Right cardiac atrium (tissue), 5 donors: ENCODE measurements at regions not wholly inside any gene's neighbourhood (a gene's known extent, or its start where the extent isn't known, plus 50 kb on each side); places are given as distances from the start of the nearest gene placed in this dataset.

ENCODE experiments used
- ATAC-seq, 2 donors: fragments of 200-7000 bp; cut with Tn5 transposase; one replicate each; pipeline versions ENCODE4 v1.8.0 to v1.9.1; 2020; ENCODE audit warnings: moderate library complexity in 2 of 2, mild to moderate bottlenecking in 1 of 2
- DNase-seq, 3 donors: peaks; one replicate each; pipeline ENCODE4 v3.0.0-alpha.2; 2020
- H3K27ac ChIP-seq: one replicate; pipeline ENCODE4 v1.5.1; 2013; ENCODE audit warnings: mild to moderate bottlenecking, low read length, control low read depth, moderate library complexity
- H3K27me3 ChIP-seq: one replicate; pipeline ENCODE4 v1.6.1; 2013; ENCODE audit not compliant: control insufficient read depth, insufficient read depth
- H3K4me1 ChIP-seq: one replicate; pipeline ENCODE4 v1.6.1; 2013; ENCODE audit warnings: low read length; ENCODE audit not compliant: control insufficient read depth, insufficient read depth
- H3K4me3 ChIP-seq: one replicate; pipeline ENCODE4 v1.5.1; 2013; ENCODE audit warnings: low read length, control low read depth
- H3K9me3 ChIP-seq: one replicate; pipeline ENCODE4 v1.6.1; 2013; ENCODE audit warnings: low read length; ENCODE audit not compliant: control insufficient read depth
- WGBS: extraction: QIAGEN DNeasy Blood & Tissue Kit; methylation state at CpG from one replicate; pipeline ENCODE4 v1.1.7; 2013; 5-methylcytosine and 5-hydroxymethylcytosine counted together
- intact Hi-C, 4 donors: fragments of 100-400 bp; cut with DNase I; formaldehyde crosslinking; loops; one replicate each; pipeline versions ENCODE4 v1.11.0 to v1.14.0; 2022 to 2023
- donor health status: healthy with polysubstance abuse.
- donor health status: DM: no; HTN: yes; CAD: no.
- donor health status: DM: no; HTN: no; CAD: no.
- donor health status: DM: no; HTN: yes; CAD: no; lungs with severe emphysema.
- donor health status: DM: yes; HTN: yes; CAD: no.

- H3K27ac ChIP-seq, result no peak overlapping the region
- ATAC-seq (peak; percentile 81 to 95), DNase-seq (peak; percentile 69 to 90 (median 89))
- no peaks in the 10 kb centered on the region for H3K9me3 ChIP-seq
- H3K27me3 ChIP-seq, result no peaks in the 10 kb centered on the region
- no peaks in the 10 kb centered on the region for H3K4me1 ChIP-seq
- intact Hi-C loops, result no loop called here
- H3K4me3 ChIP-seq, result no peak overlapping the region
These were observed 144.5 kb upstream of the TNC start for GRCh38 chr9:115262477-115262876.

- H3K27me3 ChIP-seq, result no peaks in the 10 kb centered on the region
- no peaks in the 10 kb centered on the region for H3K4me1 ChIP-seq
- DNase-seq (no peak), ATAC-seq (no peak)
- no peak overlapping the region for H3K27ac ChIP-seq
- no peak overlapping the region for H3K4me3 ChIP-seq
- H3K9me3 ChIP-seq, result no peaks in the 10 kb centered on the region
- intact Hi-C loops, result no loop called here
These were observed 145.0 kb upstream of the TNC start for GRCh38 chr9:115262952-115263351.

GRCh38 chr9:115263371-115264075, 145.6 kb upstream of the TNC start:
- ATAC-seq (no peak), DNase-seq (no peak)
- intact Hi-C loops, result no loop called here
- 81% methylated on average over 2 of the region's 2 CpGs for WGBS
- Histone ChIP-seq H3K9me3 (no peaks in the 10 kb centered on the region), H3K27me3 (no peaks in the 10 kb centered on the region), H3K4me3 (no peak overlapping the region), H3K27ac (no peak overlapping the region), H3K4me1 (no peaks in the 10 kb centered on the region)

GRCh38 chr9:115264313-115264712, 146.4 kb upstream of the TNC start:
- no peak overlapping the region for H3K27ac ChIP-seq
- no peak overlapping the region for H3K4me3 ChIP-seq
- no peaks in the 10 kb centered on the region for H3K27me3 ChIP-seq
- no peaks in the 10 kb centered on the region for H3K9me3 ChIP-seq
- ATAC-seq (no peak), DNase-seq (no peak)
- 80% methylated on average over 1 of the region's 1 CpG for WGBS
- H3K4me1 ChIP-seq, result no peaks in the 10 kb centered on the region
- intact Hi-C loops, result no loop called here

- WGBS, result 56% methylated on average over 3 of the region's 3 CpGs
- intact Hi-C loops, result no loop called here
These were observed 149.8 kb upstream of the TNC start for GRCh38 chr9:115267790-115268189.

GRCh38 chr9:115275753-115276152, 157.8 kb upstream of the TNC start:
- Histone ChIP-seq H3K27ac (no peak overlapping the region), H3K4me1 (no peaks in the 10 kb centered on the region), H3K9me3 (no peaks in the 10 kb centered on the region), H3K4me3 (no peak overlapping the region), H3K27me3 (no peaks in the 10 kb centered on the region)
- intact Hi-C loops, result no loop called here
- ATAC-seq (no peak), DNase-seq (no peak)
- 91% methylated on average over 5 of the region's 5 CpGs for WGBS

More at GRCh38 chr9:115267790-115268189, 149.8 kb upstream of the TNC start:
- ATAC-seq (no peak), DNase-seq (no peak)
- H3K4me1 ChIP-seq, result no peaks in the 10 kb centered on the region
- no peaks in the 10 kb centered on the region for H3K27me3 ChIP-seq
- no peaks in the 10 kb centered on the region for H3K9me3 ChIP-seq
- no peak overlapping the region for H3K27ac ChIP-seq
- no peak overlapping the region for H3K4me3 ChIP-seq

- no peaks in the 10 kb centered on the region for H3K4me1 ChIP-seq
- WGBS, result 85% methylated on average over 2 of the region's 2 CpGs
- no peaks in the 10 kb centered on the region for H3K27me3 ChIP-seq
- ATAC-seq (no peak), DNase-seq (no peak)
- no peak overlapping the region for H3K4me3 ChIP-seq
- no peak overlapping the region for H3K27ac ChIP-seq
- H3K9me3 ChIP-seq, result no peaks in the 10 kb centered on the region
- intact Hi-C loops, result no loop called here
These were observed 158.7 kb upstream of the TNC start for GRCh38 chr9:115276621-115277020.

- 86% methylated on average over 3 of the region's 3 CpGs for WGBS
- Histone ChIP-seq H3K27ac (no peak overlapping the region), H3K27me3 (no peaks in the 10 kb centered on the region), H3K9me3 (no peaks in the 10 kb centered on the region), H3K4me3 (no peak overlapping the region), H3K4me1 (no peaks in the 10 kb centered on the region)
- intact Hi-C loops, result no loop called here
- DNase-seq (no peak), ATAC-seq (no peak)
These were observed 159.3 kb upstream of the TNC start for GRCh38 chr9:115277301-115277700.

- no peak overlapping the region for H3K4me3 ChIP-seq
- no peak overlapping the region for H3K27ac ChIP-seq
- no peak for DNase-seq
- H3K9me3 ChIP-seq, result no peaks in the 10 kb centered on the region
- no peaks in the 10 kb centered on the region for H3K27me3 ChIP-seq
- ATAC-seq, result no peak
- intact Hi-C loops, result no loop called here
- no peaks in the 10 kb centered on the region for H3K4me1 ChIP-seq
- 63% methylated on average over 4 of the region's 4 CpGs for WGBS
These were observed 160.5 kb upstream of the TNC start for GRCh38 chr9:115278326-115279035.

- Histone ChIP-seq H3K4me3 (no peak overlapping the region), H3K9me3 (no peaks in the 10 kb centered on the region), H3K27ac (no peak overlapping the region), H3K27me3 (no peaks in the 10 kb centered on the region), H3K4me1 (no peaks in the 10 kb centered on the region)
- intact Hi-C loops, result no loop called here
- ATAC-seq (no peak), DNase-seq (no peak)
- 74% methylated on average over 1 of the region's 1 CpG for WGBS
These were observed 165.4 kb upstream of the TNC start for GRCh38 chr9:115283395-115283794.

- Histone ChIP-seq H3K4me1 (no peaks in the 10 kb centered on the region), H3K27ac (no peak overlapping the region), H3K9me3 (no peaks in the 10 kb centered on the region), H3K4me3 (no peak overlapping the region), H3K27me3 (no peaks in the 10 kb centered on the region)
- no peak for DNase-seq
- intact Hi-C loops, result no loop called here
- ATAC-seq, result no peak
These were observed 167.9 kb upstream of the TNC start for GRCh38 chr9:115285836-115286235.
